ENCODE measurements at regions not wholly inside any gene's neighbourhood (a gene's known extent, or its start where the extent isn't known, plus 50 kb on each side); places are given as distances from the start of the nearest gene placed in this dataset.

DNA sequence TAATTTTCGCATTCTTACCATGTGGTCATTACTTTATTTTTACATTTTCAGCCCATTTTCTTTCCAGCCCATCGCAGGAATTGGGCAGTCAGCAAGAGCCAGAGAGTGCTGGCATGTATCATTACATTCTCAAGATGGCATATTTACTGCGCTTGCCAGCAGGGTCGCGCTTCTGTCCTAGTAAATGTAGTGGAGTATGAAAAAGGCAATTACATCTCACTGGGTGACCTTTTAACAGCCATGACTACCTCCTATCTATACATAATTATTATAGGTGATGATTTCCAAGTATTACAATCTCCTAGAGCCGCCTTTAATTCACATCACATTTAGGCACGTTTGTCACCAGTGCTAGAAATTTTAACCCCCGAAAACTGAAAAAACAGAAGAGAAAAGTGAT lies 433.7 kb upstream of the MGMT start:
- DNase-seq = no peak

- no peak for DNase-seq
Measured at GRCh38 chr10:129033790-129034272, 433.2 kb upstream of the MGMT start.

- DNase-seq = no peak
Measured at GRCh38 chr10:129035052-129035827, 431.8 kb upstream of the MGMT start.

- DNase-seq = no peak
Measured at GRCh38 chr10:129038522-129038921, 428.5 kb upstream of the MGMT start.

DNA sequence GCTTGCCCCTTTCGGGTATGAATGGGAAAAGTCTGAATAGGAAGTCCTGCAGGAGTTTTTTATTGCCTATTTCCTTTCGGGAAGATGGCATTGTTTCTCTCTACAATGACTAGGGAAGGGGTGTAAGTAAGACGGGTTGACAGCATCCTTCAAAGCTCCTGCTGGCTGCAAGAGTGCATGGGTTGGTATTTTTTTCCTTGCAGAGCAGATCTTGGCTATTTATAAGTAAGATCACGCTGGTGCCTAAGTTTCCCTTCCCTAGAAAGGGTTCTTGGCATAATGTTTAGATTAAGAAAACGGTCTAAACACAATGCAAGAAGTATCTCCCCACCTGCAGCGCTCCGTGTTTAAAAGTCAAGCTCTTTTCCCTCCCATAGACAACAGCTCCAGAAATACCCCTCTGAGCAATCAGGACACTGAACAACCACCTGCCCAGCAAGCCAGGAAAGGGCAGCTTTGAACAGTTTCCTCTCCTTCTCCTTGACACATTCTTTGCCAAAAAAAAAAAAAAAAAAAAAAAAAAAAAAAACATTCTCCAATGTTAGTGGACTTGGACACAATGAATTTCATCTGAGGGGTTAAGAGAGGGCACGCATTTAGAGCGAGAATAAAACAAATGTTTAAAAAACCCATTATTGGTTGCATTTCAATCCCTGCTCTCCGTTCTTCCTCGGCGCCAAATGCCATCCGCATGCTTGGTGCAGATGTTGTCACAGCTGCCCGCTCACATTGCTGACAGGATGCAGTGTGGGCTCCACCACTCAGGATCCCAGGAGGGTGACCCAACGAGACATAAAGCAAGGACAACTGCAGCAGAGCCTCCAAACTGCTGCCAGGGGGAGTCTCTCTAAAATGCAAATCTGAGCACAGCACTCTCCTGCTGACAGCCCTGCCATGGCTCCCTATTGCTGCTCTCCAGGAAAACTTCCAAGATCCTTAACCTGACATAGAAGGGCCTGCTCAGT lies 427.4 kb upstream of the MGMT start:
- no peak for DNase-seq

DNA sequence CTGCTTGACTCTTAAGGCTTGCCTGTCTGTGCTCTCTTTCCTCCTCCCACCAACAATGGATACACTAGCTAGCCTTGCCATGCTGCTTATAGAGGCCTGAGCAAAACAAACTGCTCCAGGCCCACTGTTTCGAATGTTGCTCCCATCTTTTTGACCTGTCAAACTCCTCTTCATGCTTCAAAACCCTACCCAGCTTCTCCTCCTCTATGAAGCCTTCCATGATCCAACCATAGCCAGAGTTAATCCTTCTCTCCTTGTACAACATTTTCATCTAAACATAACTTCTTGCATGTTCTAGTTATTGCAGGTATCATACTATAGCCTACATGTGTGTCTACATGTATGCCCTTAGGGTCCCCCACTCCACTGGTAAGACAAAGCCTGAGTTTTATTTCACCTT lies 426.7 kb upstream of the MGMT start:
- DNase-seq = no peak

- no peak for DNase-seq
Measured at GRCh38 chr10:129041916-129042315, 425.1 kb upstream of the MGMT start.

DNA sequence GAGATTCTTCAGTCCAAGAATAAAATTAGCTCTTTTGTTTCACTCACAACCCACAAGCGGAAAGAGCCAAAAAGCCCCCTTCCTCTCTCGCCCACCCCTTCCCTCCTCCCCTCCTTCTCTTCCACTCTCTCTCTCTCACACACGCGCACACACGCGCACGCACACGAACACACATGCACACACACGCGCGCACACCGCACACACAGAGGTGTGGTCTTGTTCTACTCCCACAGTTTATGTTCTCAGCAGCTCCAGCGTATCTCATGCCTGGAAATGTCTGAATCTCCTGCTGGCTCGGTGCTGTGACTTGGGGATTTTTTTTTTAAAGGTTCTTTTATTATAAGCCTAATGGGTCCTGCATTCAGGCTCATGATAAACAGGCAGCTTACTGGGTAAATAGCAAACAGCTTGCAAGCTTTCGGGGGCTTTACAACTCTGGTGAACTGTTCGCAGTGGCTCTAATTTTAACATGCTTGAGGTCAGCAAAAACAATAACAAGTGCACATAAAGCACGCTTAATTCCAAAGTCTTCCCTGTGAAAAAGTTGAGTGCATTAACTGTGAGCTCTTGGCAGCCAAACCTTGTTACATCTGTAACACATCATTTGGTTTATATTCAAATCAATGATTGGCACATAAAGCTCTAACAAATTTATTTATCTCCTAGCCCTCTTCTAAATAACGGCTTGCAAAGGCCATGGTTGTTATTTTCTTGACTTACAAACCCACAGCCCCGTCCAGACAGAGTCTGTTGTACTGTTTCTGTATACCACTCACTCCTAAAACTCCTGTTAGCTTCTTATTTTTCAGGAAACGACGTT lies 424.1 kb upstream of the MGMT start:
- no peak for DNase-seq

DNA sequence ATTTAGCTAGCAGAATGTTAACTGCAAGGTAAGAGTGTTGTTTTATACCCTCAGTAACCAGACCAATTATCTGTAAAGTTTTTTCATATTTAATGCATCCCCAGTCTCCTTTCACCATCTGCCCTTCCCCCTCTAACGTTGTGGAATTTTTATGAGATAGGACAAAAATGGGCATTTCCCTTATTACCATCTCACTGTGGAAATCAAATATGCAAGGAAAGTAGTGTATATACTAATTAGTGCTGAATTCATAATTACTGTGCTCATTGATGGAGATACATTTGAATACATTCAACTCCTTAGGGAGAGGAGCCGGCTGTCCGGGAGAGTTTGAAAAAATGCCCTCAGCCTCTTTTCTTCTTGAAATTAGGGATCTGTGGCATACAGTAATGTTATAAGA lies 423.4 kb upstream of the MGMT start:
- no peak for DNase-seq

- DNase-seq = no peak
Measured at GRCh38 chr10:129045599-129045998, 421.4 kb upstream of the MGMT start.

GRCh38 chr10:129046065-129046681 lies 420.9 kb upstream of the MGMT start:
- DNase-seq = no peak

- DNase-seq = no peak
Measured at GRCh38 chr10:129046962-129047361, 420.1 kb upstream of the MGMT start.

DNA sequence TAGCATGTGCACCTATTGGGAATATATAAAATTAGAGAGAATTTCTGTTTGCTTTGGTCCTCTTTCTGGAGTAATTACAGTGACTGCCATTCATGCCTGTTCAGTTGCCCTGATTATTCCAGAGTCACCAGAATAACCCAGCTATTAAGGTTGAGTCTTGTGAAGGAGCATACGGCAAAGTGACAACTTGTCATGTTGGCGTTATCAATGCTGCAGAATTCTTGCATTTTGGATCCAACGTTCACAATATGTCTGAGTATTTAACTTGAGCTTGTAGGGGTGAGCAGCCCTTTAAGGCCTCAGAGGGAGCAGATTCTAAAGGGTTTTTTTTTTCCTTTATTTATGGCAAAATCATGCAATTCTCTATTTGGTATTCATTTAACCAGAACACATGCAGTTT lies 419.4 kb upstream of the MGMT start:
- no peak for DNase-seq

DNA sequence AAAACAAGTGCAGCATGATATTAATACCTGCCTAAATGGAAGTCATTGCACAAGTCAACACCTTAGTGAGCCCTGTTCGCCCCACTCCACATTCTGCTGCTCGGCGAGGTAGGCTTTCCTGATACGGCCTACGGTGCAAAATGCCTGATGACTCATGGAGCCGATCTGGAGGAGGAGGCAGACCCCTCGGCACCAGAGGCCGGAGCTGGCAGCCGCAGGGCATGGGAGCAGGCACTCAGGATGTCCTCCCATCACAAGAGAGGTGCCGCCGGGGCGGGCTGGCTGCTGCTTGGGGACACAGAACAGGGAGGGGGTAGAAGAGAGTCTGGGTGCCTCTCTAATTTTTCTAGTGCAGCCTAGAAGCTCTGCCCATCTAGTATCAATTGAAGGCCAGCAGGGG lies 418.5 kb upstream of the MGMT start:
- DNase-seq = no peak

DNA sequence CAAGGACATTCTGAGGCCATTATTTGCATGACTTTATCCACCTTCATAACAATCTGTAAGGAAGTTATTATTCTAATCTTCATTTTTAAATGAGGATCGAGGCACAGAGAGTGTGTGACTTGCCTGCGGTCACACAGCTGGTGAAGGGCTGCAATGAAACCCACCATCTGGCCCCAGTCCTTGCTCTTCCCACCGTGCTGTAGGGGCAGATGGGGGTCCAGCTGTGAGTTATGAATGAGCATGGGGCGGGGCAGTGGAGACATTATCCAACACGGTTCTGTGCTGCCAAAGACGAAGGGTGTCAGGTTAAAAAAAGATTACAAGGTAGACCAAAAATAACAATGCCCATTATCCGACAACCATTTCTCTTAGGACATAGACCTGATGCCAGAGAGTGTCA lies 417.5 kb upstream of the MGMT start:
- no peak for DNase-seq

DNA sequence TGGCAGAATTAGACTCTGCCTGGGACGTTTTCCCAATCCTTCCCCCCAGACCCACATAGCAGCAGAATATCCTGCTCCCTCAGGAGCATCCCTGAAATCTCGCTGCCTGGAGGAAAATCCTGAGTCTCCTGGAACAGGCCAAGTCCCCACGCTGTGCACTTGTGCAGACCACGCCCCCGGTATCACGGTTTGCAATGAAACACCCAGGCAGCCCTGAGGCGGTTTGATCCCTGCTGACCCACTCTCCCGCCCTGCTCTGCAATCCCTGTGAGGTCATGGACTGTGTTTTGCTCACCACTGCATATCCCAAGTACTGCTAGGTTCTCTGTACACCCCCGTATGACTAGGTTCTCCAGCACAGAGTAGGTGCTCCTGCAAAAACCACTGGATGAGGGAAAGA lies 411.8 kb upstream of the MGMT start:
- no peak for DNase-seq

DNA sequence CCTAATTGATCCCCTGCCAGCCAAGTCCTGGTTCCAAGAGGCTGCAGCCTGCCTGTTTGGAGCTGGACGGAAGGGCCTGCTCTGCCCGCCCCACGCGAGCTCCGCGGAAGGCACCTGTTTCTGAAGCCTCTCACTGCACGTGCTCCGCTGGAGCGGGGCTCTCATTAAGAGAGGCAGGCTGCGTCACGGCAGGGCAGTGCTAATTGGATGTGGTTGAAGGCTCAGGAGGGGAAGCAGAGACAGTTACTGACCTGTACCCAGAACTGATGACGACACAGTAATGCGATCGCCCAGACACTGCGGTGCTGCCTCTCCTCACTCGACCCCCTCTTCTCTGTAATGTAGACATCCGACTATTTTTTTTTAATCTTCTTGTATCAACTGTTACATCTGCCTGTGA lies 411.1 kb upstream of the MGMT start:
- no peak for DNase-seq

DNA sequence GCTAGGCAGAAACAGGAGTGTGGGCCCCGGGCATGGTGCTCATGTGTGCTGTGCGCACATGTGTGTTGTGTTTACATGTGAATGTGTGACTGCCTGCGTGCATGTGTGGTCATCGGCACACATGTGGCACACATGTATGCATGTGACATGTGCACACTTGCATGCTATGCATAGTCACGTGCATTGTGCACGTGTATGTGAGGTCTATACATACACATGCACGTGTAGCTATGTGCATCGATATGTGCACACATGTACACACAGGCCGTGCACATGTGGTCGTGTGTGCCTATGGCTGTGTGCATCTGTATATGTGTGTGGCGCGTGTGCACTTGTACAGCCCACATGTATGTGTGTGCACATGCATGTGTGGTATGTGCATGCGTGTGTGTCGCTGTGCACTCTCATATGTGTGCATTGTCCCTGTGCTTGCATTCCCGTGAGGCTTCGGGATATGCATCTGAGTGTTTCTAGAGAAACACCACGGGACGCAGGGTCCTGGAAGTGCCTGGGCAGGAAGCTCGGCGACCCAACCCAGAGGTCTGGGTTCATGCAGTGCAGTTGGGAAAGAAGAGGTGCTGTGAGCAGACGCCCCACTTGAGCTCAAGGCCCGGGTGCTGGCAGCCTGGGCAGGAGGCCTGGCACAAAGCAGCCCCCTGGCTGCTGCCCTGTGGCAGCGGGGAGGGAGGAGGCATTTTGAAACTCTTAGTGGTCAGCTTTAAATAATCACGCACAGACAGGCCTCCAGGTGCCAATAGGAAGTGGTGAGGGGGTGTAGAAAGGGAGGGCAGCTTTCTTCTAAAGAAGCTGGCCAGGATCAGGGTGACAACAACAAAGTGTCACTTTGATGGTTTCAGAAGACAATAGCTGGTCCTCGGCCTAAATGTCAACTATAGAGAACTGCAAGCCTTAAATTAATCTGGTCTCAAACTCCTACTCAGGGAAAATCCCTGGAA lies 410.0 kb upstream of the MGMT start:
- no peak for DNase-seq

- no peak for DNase-seq
Measured at GRCh38 chr10:129057856-129058663, 409.0 kb upstream of the MGMT start.

DNA sequence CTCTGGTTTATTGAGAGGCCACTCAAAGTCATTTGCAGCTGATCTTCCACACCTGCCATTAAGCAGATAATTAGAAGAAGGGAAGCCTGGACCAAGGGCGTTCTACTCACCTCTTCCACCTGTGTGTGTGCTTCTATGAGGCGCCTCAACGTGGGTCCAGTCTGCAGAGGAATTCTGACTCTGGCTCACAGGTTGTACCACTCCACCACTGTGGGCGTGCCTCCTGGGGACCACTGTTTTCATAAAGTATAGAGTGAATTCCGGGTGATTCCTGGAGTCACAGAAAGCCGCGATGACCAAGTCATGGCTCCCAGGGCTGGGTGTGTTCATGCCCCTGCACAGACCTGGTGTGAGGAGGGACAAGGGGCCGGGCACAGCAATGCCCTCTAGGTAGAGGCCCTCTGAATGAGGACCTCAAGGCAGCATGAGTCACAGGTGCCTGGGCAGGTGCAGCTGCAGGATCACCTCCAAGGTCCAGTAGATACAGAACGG lies 408.3 kb upstream of the MGMT start:
- DNase-seq = no peak

Data from NCI-H2107 (cell line).